ENCODE measurements at regions not wholly inside any gene's neighbourhood (a gene's known extent, or its start where the extent isn't known, plus 50 kb on each side); places are given as distances from the start of the nearest gene placed in this dataset.

GRCh38 chr10:34885011-34885410 lies 69.9 kb upstream of the PARD3 start:
- TF ChIP-seq CTCF (IDR thresholded peaks at IDR 0.05; ENCODE audit: low read depth, low read length) (no peak), EZH2phosphoT487 (IDR thresholded peaks at IDR 0.05; ENCODE audit: low read depth) (no peak)
